Spleen (tissue), 11 donors: ENCODE measurements at regions not wholly inside any gene's neighbourhood (a gene's known extent, or its start where the extent isn't known, plus 50 kb on each side); places are given as distances from the start of the nearest gene placed in this dataset.

Experiments
- DNase-seq: peaks from one replicate; pipeline ENCODE4 v3.0.0-alpha.2; 2020
- H3K27ac ChIP-seq, 8 donors: fragments of 200-600 bp; sonication (generic) in 7 of 8; 1 replicate in 4 of 8; 2 replicates in 4 of 8; pipeline versions ENCODE4 v1.5.0 to v1.8.0; 2016 to 2021; ENCODE audit warnings: inconsistent platforms in 4 of 8, mild to moderate bottlenecking in 4 of 8, moderate library complexity in 1 of 8
- H3K27me3 ChIP-seq, 7 donors: fragments of 200-600 bp; sonication (generic) in 6 of 7; replicated peaks in 1 of 7; 1 replicate in 4 of 7; 2 replicates in 3 of 7; pipeline versions ENCODE4 v1.5.0 to v1.8.0; 2016 to 2021; ENCODE audit warnings: inconsistent platforms in 3 of 7, mild to moderate bottlenecking in 1 of 7
- H3K36me3 ChIP-seq, 6 donors: fragments of 200-600 bp; sonication (generic) in 5 of 6; 1 replicate in 4 of 6; 2 replicates in 2 of 6; pipeline versions ENCODE4 v1.5.0 to v1.8.0; 2016 to 2021; ENCODE audit warnings: inconsistent platforms in 2 of 6
- H3K4me1 ChIP-seq, 6 donors: fragments of 200-600 bp; sonication (generic) in 5 of 6; 1 replicate in 3 of 6; 2 replicates in 3 of 6; pipeline versions ENCODE4 v1.5.0 to v1.8.0; 2016 to 2021; ENCODE audit warnings: inconsistent platforms in 3 of 6
- H3K4me3 ChIP-seq, 8 donors: fragments of 200-600 bp; sonication (generic) in 7 of 8; 1 replicate in 4 of 8; 2 replicates in 4 of 8; pipeline versions ENCODE4 v1.5.0 to v1.8.0; 2016 to 2021; ENCODE audit warnings: inconsistent platforms in 4 of 8, mild to moderate bottlenecking in 4 of 8, moderate library complexity in 2 of 8
- H3K9me3 ChIP-seq, 8 donors: fragments of 200-600 bp; sonication (generic) in 7 of 8; 1 replicate in 4 of 8; 2 replicates in 4 of 8; pipeline versions ENCODE4 v1.5.0 to v1.8.0; 2016 to 2021; ENCODE audit warnings: inconsistent platforms in 4 of 8
- CTCF ChIP-seq, 11 experiments: fragments of 200-600 bp in 7 of 11; fragments of 450-650 bp in 4 of 11; sonication (generic) in 4 of 11; IDR thresholded peaks in 8 of 11; conservative IDR thresholded peaks in 3 of 11; 1 replicate in 7 of 11; 2 replicates in 4 of 11; pipeline versions ENCODE4 v1.4.0 to v1.8.0; 2016 to 2021; ENCODE audit warnings: antibody characterized with exemption in 11 of 11, inconsistent platforms in 4 of 11, mild to moderate bottlenecking in 1 of 11
- POLR2A ChIP-seq, 3 donors: fragments of 450-650 bp; IDR thresholded peaks; one replicate each; pipeline ENCODE4 v1.5.1; 2017; ENCODE audit warnings: antibody characterized with exemption in 3 of 3, mild to moderate bottlenecking in 1 of 3
- POLR2AphosphoS5 ChIP-seq, 3 donors: sonication (generic); formaldehyde crosslinking; IDR thresholded peaks; one replicate each; pipeline ENCODE4 v1.5.1; 2017; ENCODE audit warnings: antibody characterized with exemption in 3 of 3
- WGBS, 5 donors: extraction: QIAGEN DNeasy Blood & Tissue Kit in 3 of 5; methylation state at CpG; one replicate each; pipeline versions ENCODE4 v1.1.5 to v1.1.7; 2013 to 2018; 5-methylcytosine and 5-hydroxymethylcytosine counted together
- intact Hi-C: fragments of 100-400 bp; cut with DNase I; formaldehyde crosslinking; loops from one replicate; pipeline ENCODE4 v1.15.0; 2023; ENCODE audit warnings: low total_unique reads
- donor health status: healthy with polysubstance abuse.
- donor health status: DM: no; HTN: no; CAD: no; lungs with moderate emphysema.
- donor health status: DM: no; HTN: no; CAD: no.
- donor health status: Bipolar disorder and iron deficiency.
- donor health status: healthy.
- donor health status: DM: no; HTN: no; CAD: no.
- donor health status: DM: yes; HTN: yes; CAD: no.

DNA sequence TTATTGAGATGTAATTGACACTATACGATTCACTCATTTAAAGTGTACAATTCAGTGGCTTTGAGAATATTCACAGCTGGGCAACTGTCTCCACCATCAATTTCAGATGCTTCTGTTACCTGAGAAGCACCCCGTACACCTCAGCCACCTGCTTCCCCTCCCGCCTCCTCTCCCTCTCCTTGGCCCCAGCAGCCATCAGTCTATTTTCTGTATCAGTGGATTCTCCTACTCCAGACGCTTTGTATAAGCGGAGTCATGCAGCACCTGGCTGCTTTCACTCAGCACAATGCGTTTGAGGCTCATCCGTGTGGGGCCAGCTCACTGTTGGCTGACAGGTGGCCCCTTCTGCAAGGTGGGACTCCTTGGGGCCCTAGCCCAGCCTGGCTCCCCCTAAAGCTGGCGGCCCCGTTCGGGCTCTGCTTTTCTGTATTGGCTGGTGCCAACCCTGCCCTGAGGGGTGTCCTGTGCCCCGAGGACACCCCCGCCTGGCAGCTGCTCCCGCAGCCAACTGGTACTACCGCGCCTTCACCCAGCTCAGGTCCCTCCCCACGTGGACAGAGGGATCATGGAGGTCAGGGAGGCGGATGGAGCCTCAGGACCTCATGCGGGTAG is 124.4 kb upstream of the COL5A1 start:
- TF ChIP-seq CTCF (IDR thresholded peaks at IDR 0.05 in 8 of 11, conservative IDR thresholded peaks at IDR 0.05 in 3 of 11) (no peak), POLR2A (IDR thresholded peaks at IDR 0.05) (no peak), POLR2AphosphoS5 (IDR thresholded peaks at IDR 0.05) (no peak)
- H3K4me1 ChIP-seq: no peaks in the 10 kb centered on the region
- peaks cover 0 to 11% (median 0%) of the 10 kb centered on the region in 8 donors for H3K9me3 ChIP-seq
- H3K27me3 ChIP-seq: no peaks in the 10 kb centered on the region
- H3K4me3 ChIP-seq: no peak overlapping the region
- H3K27ac ChIP-seq: no peak overlapping the region
- no peak for DNase-seq
- intact Hi-C loops: no loop called here
- no peaks in the 10 kb centered on the region for H3K36me3 ChIP-seq
- WGBS, 5 donors: 81 to 95% (median 86%) methylated on average over 13 to 18 of the region's 18 CpGs

DNA sequence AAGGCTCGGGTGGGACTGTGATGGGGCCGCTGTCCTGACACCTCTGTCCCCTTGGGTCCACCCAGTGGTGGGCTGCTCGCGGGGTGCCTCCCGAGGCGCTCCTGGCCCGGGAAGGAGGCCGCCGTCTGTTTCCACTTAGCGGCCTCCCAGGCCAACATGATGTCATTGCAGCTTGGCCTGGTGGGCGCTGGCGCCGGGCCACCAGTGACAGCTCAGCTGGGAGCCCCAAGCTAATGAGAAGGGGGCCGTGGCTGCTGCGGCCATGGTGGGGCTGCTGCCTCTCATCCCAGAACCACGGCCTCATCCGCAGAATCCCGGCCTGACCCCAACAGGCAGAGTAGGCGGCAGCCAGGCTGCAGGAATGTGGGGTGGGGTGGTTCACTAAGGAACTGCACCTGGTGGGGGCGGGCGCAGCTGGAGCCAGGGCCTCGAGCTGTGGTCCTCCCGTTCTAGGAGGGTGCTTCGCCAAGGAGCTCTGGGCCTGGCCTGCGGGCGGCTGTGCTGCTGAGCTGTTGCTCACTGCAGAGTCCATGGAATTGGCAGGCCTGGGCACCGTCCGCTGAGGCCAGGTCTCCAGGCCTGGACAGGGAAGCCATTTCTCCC is 123.5 kb upstream of the COL5A1 start:
- 65 to 93% (median 89%) methylated on average over 7 to 28 of the region's 28 CpGs for WGBS, 5 donors
- intact Hi-C loops: no loop called here
- H3K4me1 ChIP-seq: no peaks in the 10 kb centered on the region

DNA sequence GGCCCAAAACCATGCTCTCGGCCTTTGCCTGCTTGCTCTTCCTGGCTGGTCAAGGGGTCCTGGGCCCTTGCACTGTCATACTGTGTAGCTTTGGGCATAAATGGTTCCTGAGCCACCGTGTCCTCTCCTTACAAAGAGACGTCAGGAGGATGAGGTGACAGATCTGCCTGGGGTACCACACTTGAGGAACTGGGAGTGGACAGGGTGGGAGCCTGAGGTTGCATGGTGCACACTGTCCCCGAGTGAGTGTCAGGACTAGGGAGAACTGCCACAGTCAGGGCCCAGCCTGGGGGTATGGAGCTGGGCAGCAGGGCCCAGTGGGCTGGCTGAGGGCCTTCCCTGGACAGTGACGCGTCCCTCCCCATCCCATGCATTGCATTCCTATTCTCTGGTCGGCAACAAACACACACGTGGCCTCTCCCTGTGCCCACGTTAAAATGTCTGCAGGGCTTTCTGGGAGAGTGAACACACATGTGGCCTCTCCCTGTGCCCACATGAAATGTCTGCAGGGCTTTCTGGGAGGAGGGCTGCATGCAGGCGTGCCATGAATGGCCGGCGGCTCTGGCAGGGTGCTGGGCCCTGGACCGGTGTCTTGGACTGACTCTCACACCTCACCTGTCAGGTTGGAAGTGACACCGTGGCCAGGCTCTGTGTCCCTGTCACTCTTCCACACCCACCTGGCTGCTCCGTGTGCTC is 122.1 kb upstream of the COL5A1 start:
- no peak overlapping the region for H3K27ac ChIP-seq
- no peaks in the 10 kb centered on the region for H3K4me1 ChIP-seq
- DNase-seq: no peak
- H3K36me3 ChIP-seq: no peaks in the 10 kb centered on the region
- WGBS, 5 donors: 87 to 95% (median 91%) methylated on average over 11 to 15 of the region's 15 CpGs
- intact Hi-C loops: no loop called here
- H3K4me3 ChIP-seq: no peak overlapping the region
- H3K9me3 ChIP-seq: peaks cover 0 to 8% (median 0%) of the 10 kb centered on the region in 8 donors
- TF ChIP-seq POLR2AphosphoS5 (IDR thresholded peaks at IDR 0.05) (no peak), CTCF (IDR thresholded peaks at IDR 0.05 in 8 of 11, conservative IDR thresholded peaks at IDR 0.05 in 3 of 11) (no peak), POLR2A (IDR thresholded peaks at IDR 0.05) (no peak)
- H3K27me3 ChIP-seq: peaks cover 0 to 4% (median 0%) of the 10 kb centered on the region in 7 donors

More for the DNA sequence above, 123.5 kb upstream of the COL5A1 start:
- Histone ChIP-seq H3K9me3 (peaks cover 0 to 11% (median 0%) of the 10 kb centered on the region in 8 donors), H3K27me3 (peaks cover 0 to 4% (median 0%) of the 10 kb centered on the region in 7 donors), H3K27ac (no peak overlapping the region), H3K4me3 (no peak overlapping the region), H3K36me3 (no peaks in the 10 kb centered on the region)
- TF ChIP-seq CTCF (IDR thresholded peaks at IDR 0.05 in 8 of 11, conservative IDR thresholded peaks at IDR 0.05 in 3 of 11): no peak
- no peak for TF ChIP-seq POLR2A (IDR thresholded peaks at IDR 0.05)
- TF ChIP-seq POLR2AphosphoS5 (IDR thresholded peaks at IDR 0.05): no peak
- no peak for DNase-seq
